DMS53 treated with DMSO at 0.1 percent for 48 hours (cell line): ENCODE measurements at regions not wholly inside any gene's neighbourhood (a gene's known extent, or its start where the extent isn't known, plus 50 kb on each side); places are given as distances from the start of the nearest gene placed in this dataset.

Experiments
- DNase-seq: peaks from one replicate; lab custom pipeline; 2025; ENCODE audit not compliant: unreplicated experiment; lab: John Stamatoyannopoulos, UW

DNA sequence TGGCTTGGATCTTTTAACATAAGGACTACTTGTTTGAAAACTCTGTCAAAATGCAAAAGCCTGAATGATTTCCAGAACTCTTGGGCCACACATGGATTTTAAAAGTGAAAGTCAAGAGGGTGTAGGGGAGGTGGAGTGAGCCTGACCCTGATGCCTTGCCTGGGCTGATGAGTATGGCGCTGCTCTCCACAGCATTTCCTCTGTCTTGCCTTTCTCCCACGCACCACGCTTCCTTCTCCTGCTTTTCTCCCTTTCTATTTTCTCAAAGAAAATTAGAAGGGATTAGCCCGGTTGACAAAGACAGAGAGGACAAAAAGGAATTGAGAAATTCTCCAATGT is 207.0 kb upstream of the CCDC68 start:
- no peak for DNase-seq

DNA sequence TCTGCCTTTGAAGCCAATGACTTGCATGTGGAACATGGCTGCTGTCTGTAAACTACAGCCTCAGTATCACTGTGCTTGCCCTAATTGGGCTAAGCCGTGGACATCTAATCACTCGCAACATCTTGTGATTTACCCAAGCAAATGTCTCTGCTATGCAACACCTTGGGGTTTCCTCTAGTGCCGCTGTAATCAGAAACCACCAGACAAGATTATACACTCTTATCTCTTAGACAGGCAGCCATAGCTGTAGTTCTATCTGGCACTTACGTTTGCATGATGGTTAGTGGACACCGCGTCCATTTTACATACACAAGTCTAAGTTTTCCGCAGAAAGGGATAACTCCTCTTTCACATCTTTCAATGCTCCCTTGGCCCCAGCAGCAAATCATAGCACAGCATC is 204.3 kb upstream of the CCDC68 start:
- DNase-seq = no peak

DNA sequence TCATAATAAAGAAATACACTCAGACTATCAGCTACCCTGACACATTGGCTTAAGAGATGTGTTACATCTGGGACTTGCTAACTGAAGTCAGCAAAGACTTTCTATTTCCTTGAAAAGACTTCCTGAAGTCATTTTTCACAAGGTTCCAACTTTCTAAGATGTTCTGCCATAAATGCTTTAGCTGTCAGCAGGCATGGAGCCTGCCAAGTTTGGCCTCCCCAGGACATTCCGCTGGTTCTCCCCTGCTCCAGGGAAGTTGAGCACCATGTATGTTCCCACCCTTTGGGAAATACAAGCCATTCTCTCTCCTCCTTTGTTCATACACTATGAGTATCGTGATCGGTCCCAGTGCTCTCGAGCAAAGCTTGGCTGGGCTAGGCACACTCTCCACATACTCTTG is 202.7 kb upstream of the CCDC68 start:
- DNase-seq = no peak

DNA sequence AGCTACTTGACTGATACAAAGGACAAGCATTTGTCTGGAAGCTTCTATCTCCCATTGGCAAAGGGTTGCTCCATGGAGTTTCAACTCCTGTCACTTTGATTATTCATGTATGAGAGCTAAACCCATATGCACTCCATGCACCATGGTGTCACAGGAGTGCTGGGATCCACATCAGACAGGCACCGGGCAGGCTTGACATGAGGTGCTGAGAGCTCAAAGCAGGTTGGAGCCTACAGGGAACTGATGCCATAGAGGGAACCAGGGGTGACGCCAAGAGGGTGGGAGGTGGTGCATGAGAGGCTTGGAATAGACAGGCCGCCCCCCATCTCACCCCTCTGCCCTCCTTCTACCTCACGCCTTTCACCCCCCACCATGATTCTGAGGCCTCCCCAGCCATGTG is 199.8 kb upstream of the CCDC68 start:
- no peak for DNase-seq

DNA sequence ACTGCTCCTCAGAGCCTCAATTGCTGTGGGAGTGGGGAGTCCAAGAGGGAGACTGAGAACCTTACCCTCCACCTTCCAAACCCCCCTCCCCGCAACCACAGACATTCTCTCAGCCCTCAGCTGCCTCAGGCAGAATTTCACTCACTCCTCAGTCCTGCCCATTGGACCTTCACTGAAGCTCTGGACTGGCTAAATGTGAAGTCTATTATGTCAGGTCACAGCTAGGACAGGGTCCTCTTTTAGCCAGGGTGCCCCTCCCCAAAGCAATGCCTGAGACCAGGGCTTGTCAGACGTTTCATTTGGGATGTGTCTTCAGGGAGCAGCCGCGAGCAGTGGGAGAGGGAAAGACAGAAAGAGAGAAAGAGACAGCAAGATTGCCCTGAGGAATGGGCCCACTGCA is 199.3 kb upstream of the CCDC68 start:
- DNase-seq = no peak

DNA sequence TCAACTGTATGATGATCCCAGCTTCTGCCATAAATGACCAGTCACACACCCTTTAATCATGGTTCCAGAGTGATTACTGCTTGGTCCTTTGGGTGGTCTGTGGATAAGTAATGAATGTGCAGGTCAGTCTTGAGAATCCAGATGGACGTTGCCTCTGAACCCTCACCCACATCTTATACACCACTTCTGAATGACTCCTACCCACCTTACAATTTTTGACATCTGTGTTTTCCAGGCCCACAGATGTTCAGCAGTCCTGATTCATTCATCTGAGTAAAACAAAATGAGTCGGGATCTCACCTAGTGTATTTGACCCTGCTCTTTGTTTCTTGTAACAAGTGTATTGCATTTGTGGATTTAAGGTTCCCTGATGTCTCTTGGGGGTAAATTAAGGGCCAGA is 194.1 kb upstream of the CCDC68 start:
- DNase-seq = no peak

DNA sequence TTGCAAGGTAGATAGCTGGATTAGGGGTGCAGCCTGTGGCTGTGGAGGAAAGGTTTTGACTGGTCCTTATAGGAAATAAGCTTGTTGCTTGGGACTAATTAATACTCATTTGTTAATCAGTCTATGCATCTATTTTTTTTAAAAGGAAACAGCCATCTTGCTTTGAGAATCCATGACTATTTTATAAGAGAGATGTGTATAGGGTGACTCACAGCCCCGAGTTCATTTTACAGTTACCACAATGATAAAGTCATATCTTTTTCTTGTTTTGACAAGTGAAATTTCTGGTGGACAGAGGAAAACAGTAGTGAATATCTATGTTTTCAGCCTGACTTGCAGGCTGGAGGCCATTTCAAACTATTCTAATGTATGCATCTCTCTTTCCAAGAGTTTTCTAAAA is 193.5 kb upstream of the CCDC68 start:
- DNase-seq = no peak

DNA sequence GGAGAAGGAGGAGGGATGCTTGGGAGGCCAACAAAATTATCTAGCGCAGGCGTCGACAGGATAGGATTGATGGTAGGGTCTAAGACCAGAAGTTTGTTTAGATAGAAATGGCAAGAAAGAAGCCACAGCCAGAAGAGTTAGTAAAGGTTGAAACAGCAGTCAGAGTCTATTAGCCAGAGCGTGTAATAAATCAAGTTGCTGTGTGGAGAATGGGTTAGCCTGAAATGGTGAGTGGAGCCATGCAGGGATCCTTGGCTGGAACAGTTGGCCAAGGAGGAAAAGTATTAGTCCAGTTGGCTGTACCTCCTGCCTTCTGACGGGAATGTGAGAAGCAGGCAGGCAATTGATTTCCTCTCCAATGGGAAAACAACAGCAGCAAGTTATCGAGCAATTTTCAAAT is 190.7 kb upstream of the CCDC68 start:
- DNase-seq = no peak

DNA sequence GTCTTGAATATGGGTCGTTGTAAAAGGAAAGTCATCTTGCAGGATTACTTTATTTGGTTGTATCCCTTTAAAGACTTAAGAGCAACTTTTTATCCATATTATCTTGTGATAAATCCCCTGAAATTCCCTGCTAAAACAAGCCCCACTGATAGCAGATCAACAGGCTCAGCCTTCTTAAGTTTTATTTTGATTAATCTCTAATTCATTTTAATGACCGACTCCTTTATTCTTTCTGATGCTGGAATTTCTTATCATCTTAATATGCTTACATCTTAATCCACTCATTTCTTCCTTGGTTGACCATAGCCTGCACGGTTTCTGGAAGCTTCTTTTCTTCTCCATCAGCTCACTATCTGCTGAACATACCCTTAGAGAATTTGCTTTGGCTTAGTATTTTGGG is 188.5 kb upstream of the CCDC68 start:
- no peak for DNase-seq

DNA sequence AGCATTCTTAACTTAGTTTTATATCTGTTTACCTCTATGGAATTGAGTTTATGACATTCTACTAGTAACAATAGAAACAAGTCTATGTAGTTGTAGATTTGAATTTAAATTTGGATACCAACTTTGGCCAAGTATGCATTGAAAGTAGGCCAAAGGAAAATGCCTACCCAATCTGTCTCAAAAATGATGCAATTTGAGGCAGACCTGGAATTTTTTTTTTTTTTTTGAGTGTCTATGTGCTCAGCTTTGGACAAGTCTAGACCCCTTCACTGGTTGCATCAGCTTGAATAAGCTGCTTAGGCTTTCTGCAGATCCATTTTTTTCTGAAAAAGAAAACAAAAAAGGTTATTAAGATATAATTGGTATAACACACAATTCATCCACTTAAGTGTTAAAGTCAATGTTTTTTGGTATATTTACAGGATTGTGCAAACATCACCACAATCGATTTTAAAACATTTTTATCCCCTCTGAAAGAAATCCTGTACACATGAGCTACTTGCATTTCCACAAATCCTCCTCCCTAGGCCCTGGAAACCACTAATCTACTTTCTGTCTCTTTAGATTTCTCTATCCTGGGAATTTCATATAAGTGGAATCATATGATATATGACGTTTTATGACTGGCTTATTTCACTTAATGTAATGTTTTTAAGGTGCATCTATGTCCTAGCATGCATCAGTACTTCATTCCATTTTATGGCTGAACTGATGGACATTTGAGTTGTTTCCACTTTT is 185.1 kb upstream of the CCDC68 start:
- DNase-seq = no peak

DNA sequence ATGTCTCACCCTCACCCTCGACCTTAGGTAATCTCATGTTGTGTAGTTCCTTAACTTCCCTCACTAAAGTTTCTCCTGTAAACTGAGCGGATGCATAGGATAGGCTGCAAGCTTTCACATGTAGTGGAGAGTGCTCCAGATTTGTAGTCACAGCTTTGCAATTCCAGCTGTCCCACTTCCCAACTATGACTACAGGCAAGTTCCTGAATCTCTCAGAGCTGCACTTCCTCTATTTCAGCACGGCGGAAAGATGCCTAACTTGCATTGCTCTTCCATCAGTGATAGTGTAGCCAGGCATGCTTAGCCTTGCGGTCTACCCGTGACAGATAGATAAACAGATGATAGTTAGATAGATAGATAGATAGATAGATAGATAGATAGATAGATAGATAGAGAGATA is 183.1 kb upstream of the CCDC68 start:
- DNase-seq = no peak

DNA sequence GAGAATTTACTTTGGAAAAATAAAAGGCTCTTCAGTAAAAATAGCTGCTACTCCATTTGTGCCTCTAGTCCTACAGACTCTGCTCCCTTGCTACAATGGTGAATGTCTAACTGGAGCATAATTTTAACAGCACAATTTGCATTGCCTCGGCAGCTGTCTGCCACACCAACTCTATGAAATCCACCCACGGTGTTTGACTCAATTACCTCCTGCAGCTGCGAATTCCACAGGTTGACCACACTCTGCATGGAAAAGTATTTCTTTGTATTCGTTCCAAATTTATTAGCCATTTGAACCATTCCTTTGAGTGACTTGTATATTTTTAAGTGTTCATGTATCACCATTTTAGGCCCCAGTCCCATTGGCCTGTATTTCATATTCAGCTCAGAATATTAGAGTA is 182.1 kb upstream of the CCDC68 start:
- DNase-seq = no peak

DNA sequence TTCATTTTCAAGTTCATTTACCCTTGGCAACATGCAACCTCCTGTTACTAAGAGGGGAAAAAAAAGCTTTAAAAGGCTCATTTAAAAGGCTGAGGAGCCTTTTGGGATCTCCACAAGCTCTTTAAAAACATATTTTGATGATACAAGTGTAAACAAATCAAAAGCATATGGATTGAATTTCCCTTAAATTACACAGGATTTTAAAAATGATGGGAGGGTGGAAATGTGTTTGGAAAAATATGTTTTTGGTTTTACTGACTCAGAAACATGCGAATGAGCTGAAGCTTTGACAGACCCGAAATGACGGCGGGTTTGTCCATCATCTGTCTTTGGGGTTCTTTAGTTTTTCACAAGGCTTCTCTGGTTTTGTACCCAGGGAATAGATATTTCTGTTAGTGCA is 180.6 kb upstream of the CCDC68 start:
- no peak for DNase-seq

DNA sequence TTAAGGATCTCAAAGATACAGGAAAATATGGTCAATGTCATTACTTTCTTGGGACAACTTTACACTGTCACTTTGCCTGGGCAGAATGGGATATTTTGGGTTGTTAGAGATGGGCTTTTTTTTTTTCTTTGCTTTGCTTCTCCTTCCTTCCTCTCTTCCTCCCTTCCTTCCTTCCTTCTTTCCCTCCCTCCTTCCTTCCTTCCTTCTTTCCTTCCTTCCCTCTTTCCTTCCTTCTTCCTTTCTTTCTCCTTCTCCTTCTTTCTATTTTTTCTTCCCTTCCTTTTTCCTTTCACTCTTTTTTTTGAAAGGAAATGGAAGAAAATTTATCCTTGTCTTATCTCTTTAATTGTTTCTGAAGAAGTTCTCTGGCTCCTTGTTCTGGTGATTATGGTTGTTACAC is 180.0 kb upstream of the CCDC68 start:
- no peak for DNase-seq

DNA sequence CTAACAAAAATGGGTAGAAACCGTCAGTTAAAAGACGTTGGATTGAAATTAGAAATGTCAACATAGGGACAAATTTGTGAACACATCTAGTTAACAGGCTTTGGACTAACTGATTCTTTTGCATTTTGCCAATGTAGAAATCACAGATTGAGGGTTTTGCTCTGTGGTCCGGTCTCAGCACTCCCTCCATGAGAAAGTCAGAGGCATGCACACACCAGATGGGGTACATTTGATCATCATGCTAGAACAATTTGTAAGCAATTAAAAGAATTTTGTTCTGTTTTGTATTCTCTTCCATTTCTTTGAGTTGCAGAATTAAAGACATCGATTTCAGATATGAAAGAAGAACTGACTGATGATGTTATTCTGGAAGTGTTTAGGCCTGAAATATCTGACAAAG is 179.1 kb upstream of the CCDC68 start:
- no peak for DNase-seq

DNA sequence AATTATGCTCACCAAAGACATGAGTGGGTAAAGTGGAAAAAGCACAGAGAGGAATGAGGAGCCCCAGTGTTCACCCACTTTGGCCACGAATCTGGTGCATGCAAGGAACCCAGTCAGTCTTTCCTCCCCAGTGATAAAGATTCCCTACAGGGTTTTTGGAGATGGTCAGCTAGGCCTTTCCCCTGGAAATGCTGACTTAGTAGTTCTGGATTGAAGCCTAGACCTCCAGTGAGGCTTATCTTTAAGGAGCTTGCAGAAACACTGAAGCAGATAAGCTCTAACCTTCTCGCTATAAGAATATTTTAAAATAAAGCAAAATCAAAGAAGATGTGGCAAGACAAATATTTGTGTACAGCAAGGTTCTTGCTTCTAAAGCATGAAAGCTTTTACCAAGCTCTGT is 178.3 kb upstream of the CCDC68 start:
- DNase-seq = no peak

DNA sequence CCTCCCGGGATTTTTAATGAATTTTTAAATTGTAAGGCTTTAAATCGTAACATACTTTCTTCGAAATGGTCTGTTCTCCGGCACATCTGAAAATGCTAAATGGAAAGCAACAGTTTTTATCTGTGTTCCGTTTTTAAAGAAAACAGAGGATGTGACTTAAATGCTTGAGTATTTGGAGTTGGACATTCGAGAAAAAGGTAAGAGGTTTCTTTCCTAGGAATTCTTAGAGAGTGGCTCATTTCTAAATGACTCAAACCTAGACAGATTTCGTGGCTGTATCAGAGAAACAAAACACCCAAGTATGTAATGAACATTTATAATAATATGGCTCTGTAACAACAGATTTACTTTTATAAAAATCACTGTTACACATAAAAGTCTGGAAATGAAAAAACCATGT is 177.6 kb upstream of the CCDC68 start:
- no peak for DNase-seq

DNA sequence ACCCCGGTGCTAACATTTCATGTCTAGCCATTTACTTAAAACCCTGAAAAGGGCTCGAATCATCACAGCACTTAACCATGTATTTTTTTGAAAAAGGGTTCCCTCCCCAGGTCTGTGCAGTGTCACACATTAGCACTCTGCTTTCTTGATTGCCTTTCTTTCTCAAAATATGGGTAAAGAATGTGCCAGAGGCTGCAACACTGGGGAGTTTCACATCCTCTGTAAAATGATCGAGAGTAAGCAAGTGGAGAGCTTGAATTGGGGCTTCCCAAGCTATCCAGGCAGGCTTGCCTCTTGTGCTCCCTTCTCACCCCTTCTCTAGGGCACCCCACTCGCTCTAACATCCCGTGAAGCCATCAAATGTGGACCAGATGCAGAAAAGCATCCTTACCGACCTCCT is 177.0 kb upstream of the CCDC68 start:
- DNase-seq = no peak

DNA sequence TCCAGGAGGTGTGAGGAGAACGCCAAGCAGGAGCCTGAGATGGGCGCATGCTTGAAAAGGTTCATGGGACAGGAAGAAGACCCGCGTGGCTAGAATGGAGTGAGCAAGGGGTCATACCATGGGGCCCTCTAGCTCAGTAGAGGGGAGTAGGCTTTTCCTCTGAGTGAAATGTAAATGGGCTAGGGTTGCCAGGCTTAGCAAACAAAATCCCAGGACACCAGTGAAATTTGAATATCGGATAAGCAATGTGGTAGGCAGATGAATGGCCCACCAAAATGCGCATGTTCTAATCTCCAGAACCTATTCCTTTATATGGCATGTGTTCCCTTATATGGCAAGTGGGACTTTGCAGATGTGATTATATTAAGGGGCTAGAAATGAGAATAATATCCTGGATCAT is 174.1 kb upstream of the CCDC68 start:
- DNase-seq = no peak

DNA sequence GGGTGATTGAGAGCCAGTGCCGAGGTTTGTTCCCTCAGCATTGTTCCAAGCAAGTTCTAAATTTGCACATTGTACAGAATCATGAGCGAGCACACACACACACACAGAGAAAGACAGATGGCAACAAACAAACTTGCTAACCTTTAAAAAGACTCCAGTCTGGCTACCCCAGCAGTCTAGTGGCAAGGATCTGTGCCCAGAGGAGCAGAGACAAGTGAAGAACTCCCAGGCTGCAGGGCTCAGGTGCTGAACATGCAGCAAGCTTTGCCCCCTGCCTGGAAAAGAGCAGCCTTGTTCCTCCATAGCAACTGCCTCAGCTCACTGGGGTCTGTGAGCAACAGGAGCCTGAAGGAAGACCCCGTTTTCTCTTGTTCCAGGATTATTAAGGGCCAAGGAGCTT is 169.2 kb upstream of the CCDC68 start:
- no peak for DNase-seq

DNA sequence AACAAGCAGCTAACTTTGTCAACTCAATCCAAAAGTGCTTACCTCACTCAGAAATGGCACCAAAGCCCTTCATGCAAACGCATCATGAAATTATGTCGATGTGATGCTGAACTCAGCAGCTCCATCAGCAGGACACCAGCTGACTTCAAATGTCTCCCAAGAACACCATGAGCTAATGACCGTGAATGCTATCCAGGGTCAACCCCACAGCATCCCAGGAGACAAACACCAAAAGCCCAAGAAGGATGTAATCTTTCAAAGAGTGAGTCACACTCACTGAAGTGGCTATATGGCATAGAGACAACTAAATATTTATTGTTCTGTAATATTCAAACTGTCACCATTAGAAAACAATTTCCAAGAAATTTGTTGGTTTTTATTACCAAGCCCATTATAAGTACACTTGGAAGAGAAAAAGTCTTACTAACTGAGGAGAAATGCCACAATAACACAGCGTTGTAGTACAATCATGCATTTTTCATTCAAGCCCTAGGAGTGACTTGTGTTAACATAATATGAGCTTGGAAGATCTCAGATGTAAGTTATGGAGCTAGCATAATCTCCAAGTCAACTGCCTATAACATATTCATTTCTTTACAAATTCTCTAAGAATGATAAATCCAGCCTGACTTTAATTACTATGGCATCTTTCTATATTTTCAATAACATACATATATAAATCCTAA is 165.0 kb upstream of the CCDC68 start:
- DNase-seq = no peak

DNA sequence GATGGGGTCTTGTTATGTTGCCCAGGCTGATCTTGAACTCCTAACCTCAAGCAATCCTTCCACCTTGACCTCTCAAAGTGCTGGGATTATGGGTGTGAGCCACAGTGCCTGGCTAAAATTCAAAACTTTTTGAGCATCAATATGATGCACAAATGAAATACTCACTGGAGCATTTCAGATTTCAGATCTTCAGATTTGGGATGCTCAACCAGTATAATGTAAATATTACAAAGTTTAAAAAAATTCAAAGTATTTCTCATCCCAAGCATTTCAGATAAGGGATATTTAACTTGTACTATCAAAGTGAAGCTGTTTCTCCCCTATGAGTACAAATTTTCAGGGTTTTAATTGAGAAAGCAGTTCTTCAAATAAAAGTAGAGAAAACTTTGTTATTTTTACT is 164.1 kb upstream of the CCDC68 start:
- DNase-seq = no peak
